Lung (tissue), 11 donors: ENCODE measurements at regions not wholly inside any gene's neighbourhood (a gene's known extent, or its start where the extent isn't known, plus 50 kb on each side); places are given as distances from the start of the nearest gene placed in this dataset.
A peak's percentile ranks its signal among the peaks of the same experiment; 100 is the strongest.

Source experiments
- ATAC-seq: fragments of 200-7000 bp; cut with Tn5 transposase; one replicate; pipeline ENCODE4 v1.9.1; 2020; ENCODE audit warnings: moderate number of reproducible peaks; ENCODE audit not compliant: insufficient read depth, low FRiP score
- DNase-seq, 3 donors: peaks; one replicate each; pipeline ENCODE4 v3.0.0-alpha.2; 2013 to 2017
- H3K27ac ChIP-seq, 2 donors: one replicate each; pipeline ENCODE4 v1.5.1; 2013; ENCODE audit warnings: mild to moderate bottlenecking in 2 of 2, moderate library complexity in 2 of 2, control low read depth in 1 of 2, inconsistent platforms in 1 of 2, low read depth in 1 of 2, low read length in 1 of 2
- H3K27me3 ChIP-seq, 3 donors: one replicate each; pipeline ENCODE4 v1.5.1; 2013; ENCODE audit warnings: low read length in 2 of 3; ENCODE audit not compliant: control insufficient read depth in 3 of 3, insufficient read depth in 3 of 3
- H3K36me3 ChIP-seq, 4 donors: one replicate each; pipeline ENCODE4 v1.5.1; 2013; ENCODE audit warnings: low read length in 4 of 4, mild to moderate bottlenecking in 1 of 4, moderate library complexity in 1 of 4; ENCODE audit not compliant: control insufficient read depth in 4 of 4, insufficient read depth in 4 of 4
- H3K4me1 ChIP-seq, 5 donors: one replicate each; pipeline ENCODE4 v1.5.1; 2013; ENCODE audit warnings: low read length in 5 of 5, mild to moderate bottlenecking in 2 of 5, moderate library complexity in 1 of 5; ENCODE audit not compliant: control insufficient read depth in 5 of 5, insufficient read depth in 5 of 5
- H3K4me3 ChIP-seq: one replicate; pipeline ENCODE4 v1.5.1; 2013; ENCODE audit warnings: mild to moderate bottlenecking, control low read depth, moderate library complexity
- H3K9ac ChIP-seq, 2 donors: one replicate each; pipeline ENCODE4 v1.5.1; 2013; ENCODE audit warnings: low read length in 2 of 2, control low read depth in 1 of 2; ENCODE audit not compliant: insufficient read depth in 1 of 2
- H3K9me3 ChIP-seq, 4 donors: one replicate each; pipeline ENCODE4 v1.5.1; 2013; ENCODE audit warnings: low read length in 3 of 4, mild to moderate bottlenecking in 1 of 4, moderate library complexity in 1 of 4; ENCODE audit not compliant: control insufficient read depth in 4 of 4, insufficient read depth in 3 of 4
- CTCF ChIP-seq: IDR thresholded peaks from 2 replicates; pipeline ENCODE4 v1.5.1; 2012; ENCODE audit warnings: mild to moderate bottlenecking; ENCODE audit errors: control extremely low read depth, extremely low read depth
- WGBS, 2 donors: extraction: QIAGEN DNeasy Blood & Tissue Kit; methylation state at CpG; one replicate each; pipeline ENCODE4 v1.1.7; 2013; 5-methylcytosine and 5-hydroxymethylcytosine counted together
- donor health status: control.
- donor health status: control.
- donor health status: Bipolar disorder and iron deficiency.
- donor health status: healthy.
- donor health status: DM: yes; HTN: yes; CAD: no.

DNA sequence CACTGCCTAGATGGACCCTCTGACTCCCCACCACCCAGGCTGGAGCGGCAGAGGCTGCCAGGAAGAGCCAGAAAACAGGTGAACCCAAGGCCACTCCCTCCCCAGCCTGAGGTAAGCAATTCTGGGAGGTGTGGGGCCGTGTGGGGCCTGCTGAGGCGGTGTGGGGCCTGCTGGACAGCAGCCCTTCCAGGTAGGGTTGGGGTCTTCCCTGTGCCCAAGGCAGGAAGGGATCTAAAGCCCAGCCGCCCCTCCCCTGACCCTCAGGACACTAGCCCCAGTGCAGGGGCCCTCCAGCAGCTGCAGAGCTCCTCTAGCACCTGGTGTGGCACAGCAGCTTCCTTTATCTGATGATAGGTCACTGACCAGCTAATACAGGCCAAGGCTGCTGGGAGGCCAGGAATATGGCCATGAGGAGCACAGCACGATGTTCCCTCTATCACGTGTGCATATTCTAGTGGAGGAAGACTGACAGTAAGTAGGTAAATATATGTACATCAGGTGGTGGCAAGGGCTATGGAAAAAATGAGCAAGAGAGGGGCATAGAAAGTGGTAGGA is 86.9 kb downstream of the IER5 start:
- no peak for TF ChIP-seq CTCF
- peaks cover 0 to 6% (median 0%) of the 10 kb centered on the region in 4 donors for H3K9me3 ChIP-seq
- H3K9ac ChIP-seq, result no peak overlapping the region
- H3K27ac ChIP-seq, result no peak overlapping the region
- ATAC-seq (no peak), DNase-seq (no peak)
- peaks cover 0 to 11% (median 0%) of the 10 kb centered on the region in 5 donors for H3K4me1 ChIP-seq
- no peaks in the 10 kb centered on the region for H3K36me3 ChIP-seq
- no peak overlapping the region for H3K4me3 ChIP-seq
- 86 to 89% methylated on average over 6 of the region's 6 CpGs for WGBS, 2 donors
- no peaks in the 10 kb centered on the region for H3K27me3 ChIP-seq

DNA sequence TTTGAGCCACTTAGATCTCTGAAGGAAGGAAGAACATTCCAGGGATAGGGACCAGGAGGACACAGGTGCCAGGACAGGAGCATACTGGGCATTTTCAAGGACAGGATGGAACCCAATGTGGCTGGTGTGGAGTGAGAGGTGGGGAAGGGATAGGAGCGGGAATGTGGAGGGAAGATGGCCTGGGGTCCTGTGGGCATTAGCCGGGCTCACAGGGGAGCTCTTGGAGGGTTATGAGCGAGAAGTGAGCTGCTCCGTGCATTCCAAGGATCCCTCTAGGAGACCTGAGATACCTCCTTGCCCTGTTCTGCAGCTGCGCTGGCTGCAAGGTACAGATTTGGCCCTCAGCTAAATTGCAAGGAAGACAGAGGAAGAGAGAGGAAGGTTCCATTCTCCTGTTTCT is 87.5 kb downstream of the IER5 start:
- Histone ChIP-seq H3K36me3 (no peaks in the 10 kb centered on the region), H3K27ac (no peak overlapping the region), H3K4me1 (peaks cover 0 to 15% (median 0%) of the 10 kb centered on the region in 5 donors), H3K9ac (no peak overlapping the region), H3K9me3 (peaks cover 0 to 6% (median 0%) of the 10 kb centered on the region in 4 donors), H3K4me3 (no peak overlapping the region), H3K27me3 (no peaks in the 10 kb centered on the region)
- TF ChIP-seq CTCF, result no peak
- ATAC-seq (no peak), DNase-seq (no peak)
- WGBS, 2 donors, result 92 to 98% methylated on average over 5 of the region's 5 CpGs

- Histone ChIP-seq H3K36me3 (no peaks in the 10 kb centered on the region), H3K27me3 (no peaks in the 10 kb centered on the region), H3K9me3 (peaks cover 0 to under 1% (median 0%) of the 10 kb centered on the region in 4 donors), H3K4me1 (peaks cover 0 to 15% (median 0%) of the 10 kb centered on the region in 5 donors), H3K27ac (no peak overlapping the region), H3K9ac (no peak overlapping the region), H3K4me3 (no peak overlapping the region)
- WGBS, 2 donors, result 54 to 71% methylated on average over 9 of the region's 9 CpGs
- no peak for TF ChIP-seq CTCF
- DNase-seq (peak in 2 of 3 donors; percentile 10 to 31), ATAC-seq (no peak)
These were observed 89.9 kb downstream of the IER5 start for GRCh38 chr1:181178241-181178879.
